Left ventricle myocardium inferior (tissue), 1 donor: ENCODE measurements at regions not wholly inside any gene's neighbourhood (a gene's known extent, or its start where the extent isn't known, plus 50 kb on each side); places are given as distances from the start of the nearest gene placed in this dataset.

ENCODE experiments used
- DNase-seq: peaks from one replicate; pipeline ENCODE4 v3.0.0-alpha.2; 2020
- H3K27ac ChIP-seq: fragments of 200-600 bp; replicated peaks from 2 replicates; pipeline ENCODE4 v1.8.0; 2021
- H3K27me3 ChIP-seq: fragments of 200-600 bp; 2 replicates; pipeline ENCODE4 v1.8.0; 2021; ENCODE audit warnings: low read depth
- H3K36me3 ChIP-seq: fragments of 200-600 bp; 2 replicates; pipeline ENCODE4 v1.8.0; 2021
- H3K4me1 ChIP-seq: fragments of 200-600 bp; 2 replicates; pipeline ENCODE4 v1.8.0; 2021
- H3K4me3 ChIP-seq: fragments of 200-600 bp; 2 replicates; pipeline ENCODE4 v1.8.0; 2021; ENCODE audit warnings: mild to moderate bottlenecking, moderate library complexity
- H3K9me3 ChIP-seq: fragments of 200-600 bp; replicated peaks from 2 replicates; pipeline ENCODE4 v1.8.0; 2021
- CTCF ChIP-seq: fragments of 200-600 bp; IDR thresholded peaks from 2 replicates; pipeline ENCODE4 v1.8.0; 2021; ENCODE audit warnings: antibody characterized with exemption, mild to moderate bottlenecking, borderline replicate concordance
- intact Hi-C: fragments of 100-400 bp; cut with micrococcal nuclease; formaldehyde crosslinking; loops from one replicate; pipeline ENCODE4 v1.11.0; 2022
- donor health status: DM: no; HTN: yes; CAD: no; lungs with severe emphysema.

GRCh38 chr2:204027091-204027490 is 90.5 kb downstream of the ICOS start:
- TF ChIP-seq CTCF: no peak
- intact Hi-C loops: no loop called here
- no peaks in the 10 kb centered on the region for H3K9me3 ChIP-seq

GRCh38 chr2:204030322-204030721 is 93.8 kb downstream of the ICOS start:
- Histone ChIP-seq H3K4me3 (no peak overlapping the region), H3K27ac (no peak overlapping the region), H3K27me3 (no peaks in the 10 kb centered on the region), H3K36me3 (no peaks in the 10 kb centered on the region), H3K4me1 (no peaks in the 10 kb centered on the region), H3K9me3 (no peaks in the 10 kb centered on the region)
- no peak for TF ChIP-seq CTCF
- intact Hi-C loops: no loop called here
- no peak for DNase-seq

More at GRCh38 chr2:204027091-204027490, 90.5 kb downstream of the ICOS start:
- Histone ChIP-seq H3K36me3 (no peaks in the 10 kb centered on the region), H3K4me1 (no peaks in the 10 kb centered on the region), H3K27ac (no peak overlapping the region), H3K27me3 (no peaks in the 10 kb centered on the region), H3K4me3 (no peak overlapping the region)
- DNase-seq: no peak

DNA sequence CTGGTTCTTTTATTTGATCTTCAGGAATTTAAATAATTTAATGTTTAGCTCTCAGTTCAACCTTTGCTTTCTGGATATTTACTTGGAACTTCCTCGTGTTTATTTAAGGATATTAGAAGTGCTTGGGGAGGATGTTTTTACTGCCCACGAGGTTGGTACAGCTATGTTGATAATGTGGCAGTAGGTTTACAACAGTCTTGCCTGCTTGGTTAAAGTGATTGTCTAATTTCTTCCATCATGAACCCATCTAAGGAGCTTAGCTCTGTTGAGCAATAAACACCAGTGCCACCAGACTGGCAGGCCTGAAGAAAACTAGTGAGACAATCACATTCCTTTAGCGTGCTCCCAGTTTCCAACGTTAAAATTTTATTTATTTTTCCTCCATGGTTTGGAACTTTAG is 94.5 kb downstream of the ICOS start:
- Histone ChIP-seq H3K4me1 (no peaks in the 10 kb centered on the region), H3K27me3 (no peaks in the 10 kb centered on the region), H3K4me3 (no peak overlapping the region), H3K27ac (no peak overlapping the region), H3K36me3 (no peaks in the 10 kb centered on the region), H3K9me3 (peaks cover 1% of the 10 kb centered on the region)
- intact Hi-C loops: no loop called here
- no peak for TF ChIP-seq CTCF
- no peak for DNase-seq

DNA sequence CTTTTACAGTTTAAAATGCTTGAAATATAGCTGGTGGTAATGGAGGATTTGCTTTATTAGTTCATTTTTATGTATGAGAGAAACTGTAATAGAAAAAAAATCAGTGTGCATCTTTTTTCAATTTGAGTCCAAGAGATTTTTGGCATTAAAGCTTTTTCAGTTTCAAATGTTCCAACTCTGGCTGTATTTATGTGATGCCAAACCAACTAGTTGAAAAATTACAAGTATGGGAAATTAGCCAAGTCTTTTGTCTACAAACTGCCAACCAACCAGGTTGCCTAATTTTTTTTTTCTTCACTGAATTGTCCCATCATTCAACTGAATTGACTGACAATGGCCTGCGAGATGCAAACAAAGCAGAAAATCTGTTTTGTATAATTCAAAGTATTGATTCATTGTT is 95.7 kb downstream of the ICOS start:
- intact Hi-C loops: no loop called here
- Histone ChIP-seq H3K4me1 (no peaks in the 10 kb centered on the region), H3K4me3 (no peak overlapping the region), H3K36me3 (no peaks in the 10 kb centered on the region), H3K9me3 (peaks cover 2% of the 10 kb centered on the region), H3K27ac (no peak overlapping the region), H3K27me3 (no peaks in the 10 kb centered on the region)
- no peak for DNase-seq
- no peak for TF ChIP-seq CTCF

GRCh38 chr2:204033611-204034495 is 97.3 kb downstream of the ICOS start:
- H3K27me3 ChIP-seq: no peaks in the 10 kb centered on the region
- no peak overlapping the region for H3K4me3 ChIP-seq
- H3K36me3 ChIP-seq: no peaks in the 10 kb centered on the region
- no peak for DNase-seq
- H3K27ac ChIP-seq: no peak overlapping the region
- H3K9me3 ChIP-seq: peaks cover 2% of the 10 kb centered on the region
- no peaks in the 10 kb centered on the region for H3K4me1 ChIP-seq
- no peak for TF ChIP-seq CTCF
- intact Hi-C loops: no loop called here
